ENCODE measurements at regions not wholly inside any gene's neighbourhood (a gene's known extent, or its start where the extent isn't known, plus 50 kb on each side); places are given as distances from the start of the nearest gene placed in this dataset.

GRCh38 chr15:69983696-69984265 lies 113.9 kb downstream of the TLE3 start:
- no peak for DNase-seq (ENCODE audit: extremely low spot score)
- CTCF ChIA-PET, result interaction anchor here (0.7 to 3.6 kb wide), 3 partner anchors 8 to 14 kb away, joined by 3 to 14 read pairs (median 3); no protein-coding TSS in a partner anchor
- no peak for TF ChIP-seq CTCF (IDR thresholded peaks at IDR 0.05; ENCODE audit: control extremely low read depth, extremely low read depth, low read depth, missing control alignments)
- POLR2A ChIA-PET, result no interaction called here

- no peak for DNase-seq (ENCODE audit: extremely low spot score)
- TF ChIP-seq CTCF (IDR thresholded peaks at IDR 0.05; ENCODE audit: control extremely low read depth, extremely low read depth, low read depth, missing control alignments), result no peak
- CTCF ChIA-PET, result interaction anchor here (1.5 to 1.9 kb wide), 2 partner anchors 9 to 512 kb away, joined by 4 read pairs; no protein-coding TSS in a partner anchor
- POLR2A ChIA-PET, result no interaction called here
Measured at GRCh38 chr15:69987492-69988489, 109.9 kb downstream of the TLE3 start.

GRCh38 chr15:69988541-69989225 lies 109.0 kb downstream of the TLE3 start:
- no peak for DNase-seq (ENCODE audit: extremely low spot score)
- CTCF ChIA-PET, result interaction anchor here (1.5 kb wide), 1 partner anchor 9 kb away, joined by 4 read pairs; no protein-coding TSS in a partner anchor
- POLR2A ChIA-PET, result no interaction called here
- no peak for TF ChIP-seq CTCF (IDR thresholded peaks at IDR 0.05; ENCODE audit: control extremely low read depth, extremely low read depth, low read depth, missing control alignments)

GRCh38 chr15:69990566-69991421 lies 106.9 kb downstream of the TLE3 start:
- ChIA-PET CTCF (interaction anchor here (1.2 kb wide), 1 partner anchor 10 kb away, joined by 3 read pairs; no protein-coding TSS in a partner anchor), POLR2A (no interaction called here)
- no peak for TF ChIP-seq CTCF (IDR thresholded peaks at IDR 0.05; ENCODE audit: control extremely low read depth, extremely low read depth, low read depth, missing control alignments)
- no peak for DNase-seq (ENCODE audit: extremely low spot score)

- POLR2A ChIA-PET, result no interaction called here
- DNase-seq (ENCODE audit: extremely low spot score), result no peak
- no peak for TF ChIP-seq CTCF (IDR thresholded peaks at IDR 0.05; ENCODE audit: control extremely low read depth, extremely low read depth, low read depth, missing control alignments)
- CTCF ChIA-PET, result interaction anchor here (1.2 to 1.6 kb wide), 2 partner anchors 10 to 16 kb away, joined by 3 read pairs; no protein-coding TSS in a partner anchor
Measured at GRCh38 chr15:69991551-69991980, 106.2 kb downstream of the TLE3 start.

Measured in GM10248 (cell line).